ENCODE measurements at regions not wholly inside any gene's neighbourhood (a gene's known extent, or its start where the extent isn't known, plus 50 kb on each side); places are given as distances from the start of the nearest gene placed in this dataset.
"Not testable (repeated sequence)": the region's sequence is repeated elsewhere in the genome, so short reads cannot be mapped to it uniquely, and the experiment has no call there.

- intact Hi-C loops (cut with DNase I), result no loop called here
These were observed 756.7 kb downstream of the SOCS6 start for GRCh38 chr18:71045331-71046065.

GRCh38 chr18:71040161-71040560 is 751.3 kb downstream of the SOCS6 start:
- TF ChIP-seq POLR2A (IDR thresholded peaks at IDR 0.05), result no peak
- TF ChIP-seq CTCF (IDR thresholded peaks at IDR 0.05), result no peak
- Histone ChIP-seq H3K9me3 (no peaks in the 10 kb centered on the region), H3K27me3 (no peaks in the 10 kb centered on the region), H3K4me1 (no peaks in the 10 kb centered on the region), H3K27ac (no peak overlapping the region), H3K4me3 (no peak overlapping the region), H3K36me3 (no peaks in the 10 kb centered on the region)
- no peak for DNase-seq
- intact Hi-C loops (cut with DNase I), result no loop called here
- WGBS (ENCODE audit: insufficient coverage, low coverage, low lambda C conversion rate, missing lambda C conversion rate), result 59% methylated on average over 4 of the region's 4 CpGs
- ATAC-seq, result no peak

More at GRCh38 chr18:71045331-71046065, 756.7 kb downstream of the SOCS6 start:
- ATAC-seq (no peak), DNase-seq (no peak)
- Histone ChIP-seq H3K9me3 (peaks cover 0 to 3% (median 0%) of the 10 kb centered on the region in 4 donors), H3K27me3 (no peaks in the 10 kb centered on the region), H3K36me3 (no peaks in the 10 kb centered on the region), H3K4me1 (no peaks in the 10 kb centered on the region), H3K4me3 (no peak overlapping the region), H3K27ac (no peak overlapping the region)
- WGBS (ENCODE audit: insufficient coverage, low coverage, low lambda C conversion rate, missing lambda C conversion rate), result 0% methylated on average over 1 of the region's 1 CpG
- TF ChIP-seq POLR2A (IDR thresholded peaks at IDR 0.05), result no peak
- TF ChIP-seq CTCF (IDR thresholded peaks at IDR 0.05), result no peak

GRCh38 chr18:71038196-71038595 is 749.4 kb downstream of the SOCS6 start:
- TF ChIP-seq POLR2A (IDR thresholded peaks at IDR 0.05) (no peak), CTCF (IDR thresholded peaks at IDR 0.05) (no peak)
- DNase-seq (no peak), ATAC-seq (no peak)
- no peaks in the 10 kb centered on the region for H3K27me3 ChIP-seq
- intact Hi-C loops (cut with DNase I), result no loop called here
- no peak overlapping the region for H3K27ac ChIP-seq
- peaks cover 0 to 4% (median 0%) of the 10 kb centered on the region in 4 donors for H3K9me3 ChIP-seq
- 52% methylated on average over 1 of the region's 1 CpG for WGBS (ENCODE audit: insufficient coverage, low coverage, low lambda C conversion rate, missing lambda C conversion rate)
- H3K4me3 ChIP-seq, result no peak overlapping the region
- no peaks in the 10 kb centered on the region for H3K36me3 ChIP-seq
- H3K4me1 ChIP-seq, result no peaks in the 10 kb centered on the region

- Histone ChIP-seq H3K27me3 (no peaks in the 10 kb centered on the region), H3K4me3 (no peak overlapping the region), H3K4me1 (no peaks in the 10 kb centered on the region), H3K27ac (no peak overlapping the region), H3K36me3 (no peaks in the 10 kb centered on the region), H3K9me3 (peaks cover 0 to 4% (median 0%) of the 10 kb centered on the region in 4 donors)
- intact Hi-C loops (cut with DNase I), result no loop called here
- TF ChIP-seq POLR2A (IDR thresholded peaks at IDR 0.05), result no peak
- no peak for TF ChIP-seq CTCF (IDR thresholded peaks at IDR 0.05)
- WGBS (ENCODE audit: insufficient coverage, low coverage, low lambda C conversion rate, missing lambda C conversion rate), result 14% methylated on average over 1 of the region's 1 CpG
- DNase-seq (no peak), ATAC-seq (peak; percentile 40 to 66 (median 44))
These were observed 747.9 kb downstream of the SOCS6 start for GRCh38 chr18:71036783-71037182.

GRCh38 chr18:71031296-71032191 is 742.7 kb downstream of the SOCS6 start:
- H3K9me3 ChIP-seq; H3K36me3 ChIP-seq; ATAC-seq; H3K4me1 ChIP-seq; H3K4me3 ChIP-seq; intact Hi-C loops (cut with DNase I); H3K27me3 ChIP-seq; H3K27ac ChIP-seq; DNase-seq: not testable (repeated sequence)
- WGBS (ENCODE audit: insufficient coverage, low coverage, low lambda C conversion rate, missing lambda C conversion rate), result 100% methylated on average over 4 of the region's 46 CpGs

GRCh38 chr18:71030085-71030484 is 741.2 kb downstream of the SOCS6 start:
- WGBS (ENCODE audit: insufficient coverage, low coverage, low lambda C conversion rate, missing lambda C conversion rate), result no CpG with 5 or more reads among the region's 8 CpGs
- H3K4me1 ChIP-seq; intact Hi-C loops (cut with DNase I); H3K36me3 ChIP-seq; H3K27ac ChIP-seq; H3K9me3 ChIP-seq; ATAC-seq; DNase-seq; H3K27me3 ChIP-seq; H3K4me3 ChIP-seq: not testable (repeated sequence)

Measured in right lobe of liver (tissue), 6 donors.